Gastrocnemius medialis (tissue), 4 donors: ENCODE measurements at regions not wholly inside any gene's neighbourhood (a gene's known extent, or its start where the extent isn't known, plus 50 kb on each side); places are given as distances from the start of the nearest gene placed in this dataset.

Source experiments
- POLR2A ChIP-seq, 2 donors: fragments of 450-650 bp; IDR thresholded peaks; one replicate each; pipeline ENCODE4 v1.6.1; 2017; ENCODE audit warnings: antibody characterized with exemption in 2 of 2, mild to moderate bottlenecking in 2 of 2, moderate library complexity in 2 of 2
- TF ChIP-seq, protein P1 (sequence below), 5 experiments: fragments of 450-650 bp in 3 of 5; fragments of 200-600 bp in 2 of 5; sonication (generic) in 2 of 5; IDR thresholded peaks in 4 of 5; conservative IDR thresholded peaks in 1 of 5; 1 replicate in 4 of 5; 2 replicates in 1 of 5; pipeline ENCODE4 v1.5.1; 2016 to 2019; ENCODE audit warnings: antibody characterized with exemption in 5 of 5, mild to moderate bottlenecking in 3 of 5, moderate library complexity in 3 of 5

DNA sequence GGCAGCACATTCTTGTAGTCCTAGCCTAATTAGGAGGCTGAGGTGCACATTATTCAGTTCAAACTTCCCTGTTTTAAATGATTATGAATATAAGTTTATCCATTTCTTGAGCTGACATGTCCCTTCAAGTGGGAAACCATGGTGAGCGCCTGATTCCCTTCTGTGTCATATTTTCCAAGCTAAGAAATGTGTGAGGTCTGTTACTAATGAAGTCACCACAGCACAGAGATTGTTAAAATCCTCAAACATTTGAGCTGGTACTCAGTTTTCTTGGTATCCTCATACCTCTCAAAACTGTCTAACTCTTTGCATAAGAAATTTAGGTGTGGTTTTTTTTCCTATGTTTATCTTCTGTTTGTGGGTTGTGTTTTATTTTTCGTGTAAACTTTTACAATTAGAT, 926.8 kb downstream of the GATA3 start:
- TF ChIP-seq POLR2A (IDR thresholded peaks at IDR 0.05), result no peak
- TF ChIP-seq, protein P1, sequence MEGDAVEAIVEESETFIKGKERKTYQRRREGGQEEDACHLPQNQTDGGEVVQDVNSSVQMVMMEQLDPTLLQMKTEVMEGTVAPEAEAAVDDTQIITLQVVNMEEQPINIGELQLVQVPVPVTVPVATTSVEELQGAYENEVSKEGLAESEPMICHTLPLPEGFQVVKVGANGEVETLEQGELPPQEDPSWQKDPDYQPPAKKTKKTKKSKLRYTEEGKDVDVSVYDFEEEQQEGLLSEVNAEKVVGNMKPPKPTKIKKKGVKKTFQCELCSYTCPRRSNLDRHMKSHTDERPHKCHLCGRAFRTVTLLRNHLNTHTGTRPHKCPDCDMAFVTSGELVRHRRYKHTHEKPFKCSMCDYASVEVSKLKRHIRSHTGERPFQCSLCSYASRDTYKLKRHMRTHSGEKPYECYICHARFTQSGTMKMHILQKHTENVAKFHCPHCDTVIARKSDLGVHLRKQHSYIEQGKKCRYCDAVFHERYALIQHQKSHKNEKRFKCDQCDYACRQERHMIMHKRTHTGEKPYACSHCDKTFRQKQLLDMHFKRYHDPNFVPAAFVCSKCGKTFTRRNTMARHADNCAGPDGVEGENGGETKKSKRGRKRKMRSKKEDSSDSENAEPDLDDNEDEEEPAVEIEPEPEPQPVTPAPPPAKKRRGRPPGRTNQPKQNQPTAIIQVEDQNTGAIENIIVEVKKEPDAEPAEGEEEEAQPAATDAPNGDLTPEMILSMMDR (IDR thresholded peaks at IDR 0.05 in 4 of 5, conservative IDR thresholded peaks at IDR 0.05 in 1 of 5), result no peak
